ENCODE measurements at regions not wholly inside any gene's neighbourhood (a gene's known extent, or its start where the extent isn't known, plus 50 kb on each side); places are given as distances from the start of the nearest gene placed in this dataset.

- no peaks in the 10 kb centered on the region for H3K9me3 ChIP-seq
- no peaks in the 10 kb centered on the region for H3K4me1 ChIP-seq (ENCODE audit: low read depth)
- no peak overlapping the region for H3K4me3 ChIP-seq
- ATAC-seq: no peak
- no peaks in the 10 kb centered on the region for H3K36me3 ChIP-seq (ENCODE audit: low read depth)
- no peak for TF ChIP-seq CTCF (IDR thresholded peaks at IDR 0.05)
- no peak for DNase-seq
- intact Hi-C loops (cut with DNase I, micrococcal nuclease): no loop called here
Observed at GRCh38 chr1:219427403-219427802, 185.5 kb downstream of the ZC3H11B start.

- ATAC-seq (no peak), DNase-seq (no peak)
- Histone ChIP-seq H3K4me1 (ENCODE audit: low read depth) (no peaks in the 10 kb centered on the region), H3K9me3 (no peaks in the 10 kb centered on the region), H3K36me3 (ENCODE audit: low read depth) (no peaks in the 10 kb centered on the region), H3K4me3 (no peak overlapping the region)
- TF ChIP-seq CTCF (IDR thresholded peaks at IDR 0.05): no peak
- intact Hi-C loops (cut with DNase I, micrococcal nuclease): no loop called here
Observed at GRCh38 chr1:219422811-219423598, 189.9 kb downstream of the ZC3H11B start.

GRCh38 chr1:219420913-219421312 is 192.0 kb downstream of the ZC3H11B start:
- intact Hi-C loops (cut with DNase I, micrococcal nuclease): no loop called here
- no peak for TF ChIP-seq CTCF (IDR thresholded peaks at IDR 0.05)
- DNase-seq (no peak), ATAC-seq (no peak)
- Histone ChIP-seq H3K4me1 (ENCODE audit: low read depth) (no peaks in the 10 kb centered on the region), H3K9me3 (no peaks in the 10 kb centered on the region), H3K36me3 (ENCODE audit: low read depth) (no peaks in the 10 kb centered on the region), H3K4me3 (no peak overlapping the region)

- no peak for TF ChIP-seq CTCF (IDR thresholded peaks at IDR 0.05)
- Histone ChIP-seq H3K9me3 (no peaks in the 10 kb centered on the region), H3K4me3 (no peak overlapping the region), H3K36me3 (ENCODE audit: low read depth) (no peaks in the 10 kb centered on the region), H3K4me1 (ENCODE audit: low read depth) (no peaks in the 10 kb centered on the region)
- no peak for DNase-seq
- intact Hi-C loops (cut with DNase I, micrococcal nuclease): loop anchor here in 1 of 2 donors (10.0 kb wide), 1 partner anchor 1085 kb away; no protein-coding TSS in a partner anchor
- no peak for ATAC-seq
Observed at GRCh38 chr1:219419860-219420259, 193.0 kb downstream of the ZC3H11B start.

- no peak overlapping the region for H3K4me3 ChIP-seq
- H3K9me3 ChIP-seq: no peaks in the 10 kb centered on the region
- no peak for ATAC-seq
- no peaks in the 10 kb centered on the region for H3K4me1 ChIP-seq (ENCODE audit: low read depth)
- no peaks in the 10 kb centered on the region for H3K36me3 ChIP-seq (ENCODE audit: low read depth)
- peak in 1 of 3 donors; percentile 4 for DNase-seq
- intact Hi-C loops (cut with DNase I, micrococcal nuclease): loop anchor here in 1 of 2 donors (10.0 kb wide), 1 partner anchor 1084 kb away; no protein-coding TSS in a partner anchor
- no peak for TF ChIP-seq CTCF (IDR thresholded peaks at IDR 0.05)
Observed at GRCh38 chr1:219419065-219419464, 193.8 kb downstream of the ZC3H11B start.

Data from mucosa of descending colon (tissue), 3 donors.